Posterior cingulate gyrus (tissue), 11 donors: ENCODE measurements at regions not wholly inside any gene's neighbourhood (a gene's known extent, or its start where the extent isn't known, plus 50 kb on each side); places are given as distances from the start of the nearest gene placed in this dataset.

Experiments
- DNase-seq, 10 donors: peaks; one replicate each; pipeline versions ENCODE4 v3.0.0 to v3.0.0-alpha.2; 2020 to 2021; ENCODE audit warnings: mixed read lengths in 3 of 10
- intact Hi-C: fragments of 100-400 bp; cut with DNase I; formaldehyde crosslinking; loops from one replicate; pipeline ENCODE4 v1.15.1; 2023

DNA sequence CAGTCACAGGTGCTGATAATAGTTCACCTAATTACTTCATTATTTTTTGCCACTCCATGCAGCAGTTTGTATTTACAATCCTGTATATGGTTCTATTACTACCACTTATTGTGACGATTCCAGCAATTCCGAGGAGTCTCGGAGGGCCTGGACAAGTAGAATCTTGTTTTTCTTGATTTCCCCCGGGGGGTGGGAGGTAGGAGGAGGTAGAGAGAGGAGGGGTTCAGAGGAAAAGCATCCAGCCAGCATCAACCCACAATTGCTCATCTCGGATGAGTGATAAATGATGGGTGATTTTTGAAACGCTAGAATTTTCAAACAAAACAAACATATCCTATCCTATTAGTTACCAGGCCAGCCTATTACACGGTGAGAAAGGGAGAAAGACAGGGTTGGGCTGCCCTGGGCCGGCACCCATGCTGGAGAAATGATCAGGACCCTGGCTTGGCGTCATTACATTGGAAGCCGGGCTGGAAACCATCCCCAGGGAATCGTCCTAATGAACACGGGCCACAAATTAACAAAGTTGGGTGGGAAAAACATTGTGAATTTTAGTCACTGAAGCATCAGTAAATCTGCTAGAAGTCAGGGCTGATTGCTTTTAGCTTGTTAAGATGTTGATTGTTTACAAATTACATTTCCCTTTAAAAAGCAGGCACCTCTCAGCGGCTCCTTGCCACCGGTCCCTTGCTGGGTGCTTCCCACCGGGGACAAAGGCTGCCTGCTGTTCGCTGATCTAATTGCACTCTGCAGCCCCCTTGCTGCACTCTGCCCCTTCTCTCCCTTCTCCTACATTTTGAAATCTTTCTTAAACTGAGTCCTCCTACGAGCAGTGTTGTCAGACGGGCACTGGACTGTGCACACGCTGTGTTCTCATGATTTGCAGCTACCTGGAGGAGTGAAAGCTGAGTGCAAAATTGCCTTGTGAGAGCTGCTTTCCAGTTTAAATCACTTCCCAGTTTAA lies 95.5 kb downstream of the FAM204A start:
- intact Hi-C loops: no loop called here
- DNase-seq: no peak

DNA sequence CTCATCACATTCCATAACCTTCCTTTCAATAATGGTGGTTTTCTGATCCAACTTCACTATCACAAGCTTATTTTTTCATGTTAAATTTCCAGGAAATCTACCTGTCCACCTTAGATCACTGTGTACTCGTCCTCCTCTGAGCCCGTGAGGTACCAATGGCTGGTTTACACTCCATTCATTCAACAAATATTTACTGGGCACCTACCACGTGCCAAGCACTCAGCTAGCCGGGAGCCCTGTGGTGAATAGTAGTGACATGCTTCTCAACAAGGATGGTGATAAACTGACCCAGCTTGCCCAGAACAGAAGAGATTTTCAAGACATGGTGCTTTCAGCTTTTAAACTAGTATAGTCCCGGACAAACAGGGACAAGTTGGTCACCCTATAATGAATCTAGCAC lies 98.2 kb downstream of the FAM204A start:
- no peak for DNase-seq
- intact Hi-C loops: loop anchor here (5.0 kb wide), 1 partner anchor 802 kb away; no protein-coding TSS in a partner anchor

DNA sequence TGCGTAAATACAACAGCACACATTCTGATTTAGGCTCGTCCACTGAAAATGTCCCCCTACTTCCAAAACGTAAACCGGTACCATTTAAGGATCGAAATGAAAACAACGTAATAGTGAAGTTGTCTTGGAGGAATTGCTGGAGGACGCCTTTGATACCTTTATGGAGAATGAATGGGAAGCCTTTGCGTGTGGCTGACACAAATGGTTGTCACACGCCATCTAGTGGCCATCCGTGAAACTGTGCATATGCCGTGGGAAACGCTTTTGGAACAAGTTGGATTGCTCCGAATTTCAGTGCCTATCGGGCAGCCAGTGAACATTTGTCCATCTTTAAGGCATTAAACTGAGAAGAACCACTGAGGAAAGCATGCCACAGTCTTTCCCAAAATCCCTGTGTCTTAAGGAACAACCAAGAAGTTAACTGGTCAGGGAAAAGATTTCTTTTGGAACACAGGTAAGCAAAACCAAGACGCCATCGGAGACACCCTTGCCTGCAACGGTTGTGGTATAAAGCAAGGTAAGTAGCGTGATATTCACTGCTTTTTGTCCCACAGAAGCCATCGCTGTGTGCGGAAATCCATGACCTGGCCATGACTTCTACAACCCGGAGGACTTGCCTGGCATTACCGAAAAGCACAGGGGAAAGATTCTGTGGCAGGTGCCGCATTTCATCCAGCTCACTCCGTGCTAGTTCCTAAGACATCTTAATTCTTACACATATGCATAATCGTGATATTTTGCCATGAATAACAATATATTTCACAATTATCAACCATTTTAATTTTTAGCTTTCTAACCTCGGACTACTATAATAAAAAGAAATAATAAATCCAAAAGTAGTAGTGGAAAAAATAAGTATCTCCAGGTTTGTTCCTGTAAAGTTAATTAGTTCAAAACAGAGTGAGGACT lies 100.6 kb downstream of the FAM204A start:
- intact Hi-C loops: loop anchor here (1.0 to 5.0 kb wide), 3 partner anchors 704 to 799 kb away; no protein-coding TSS in a partner anchor

DNA sequence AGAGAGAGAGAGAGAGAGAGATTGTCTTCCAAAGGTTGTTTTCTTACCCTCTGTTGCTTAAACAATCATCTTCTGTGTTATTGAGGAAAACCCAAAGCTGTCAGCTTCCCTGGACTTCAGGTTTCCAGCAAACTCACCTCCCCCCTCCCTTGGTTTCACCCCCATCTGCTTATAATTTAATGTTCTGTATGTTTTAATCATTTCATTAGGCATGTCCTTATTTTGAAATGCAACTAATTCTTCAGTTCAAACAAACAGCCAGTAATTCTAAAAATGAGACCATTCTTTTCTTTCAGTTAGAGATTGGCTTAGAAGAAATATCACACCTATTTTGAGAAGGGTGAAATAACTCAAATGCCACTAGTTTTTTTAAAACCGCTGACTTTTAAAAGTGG lies 102.9 kb downstream of the FAM204A start:
- intact Hi-C loops: no loop called here
- DNase-seq: no peak

More for the DNA sequence above, 100.6 kb downstream of the FAM204A start:
- DNase-seq: peak; percentile 75 to 97 (median 87)

DNA sequence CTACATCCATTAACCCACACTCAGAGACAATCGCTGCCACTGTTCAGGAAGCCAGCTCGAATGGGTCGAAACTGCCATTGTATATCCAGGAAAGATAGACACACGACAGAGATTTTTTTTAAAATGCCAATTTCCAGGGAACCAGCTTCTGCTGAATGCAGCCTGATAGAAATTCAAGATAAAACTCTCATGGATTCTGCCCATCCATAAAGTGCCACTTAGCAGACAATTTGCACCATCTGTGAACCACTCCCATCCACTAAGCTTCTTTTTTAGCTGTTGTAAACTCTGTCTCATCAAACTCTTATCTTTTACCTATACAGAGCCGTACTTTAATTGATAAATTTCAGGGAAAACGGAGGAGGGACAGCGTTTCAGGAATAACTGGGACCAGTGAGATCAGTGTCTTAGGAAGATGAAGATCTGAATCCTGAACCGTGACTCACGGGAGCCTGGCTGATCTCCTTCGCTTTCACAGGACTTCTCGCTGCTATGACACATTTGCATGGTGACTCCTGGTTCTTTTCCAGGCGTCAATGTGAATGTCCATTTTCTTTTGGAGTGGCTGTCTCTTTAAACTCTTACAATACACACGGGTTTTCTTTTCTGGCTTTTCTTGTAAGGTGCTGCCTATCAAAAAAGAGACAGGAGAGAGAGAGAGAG lies 103.4 kb downstream of the FAM204A start:
- no peak for DNase-seq
- intact Hi-C loops: no loop called here

DNA sequence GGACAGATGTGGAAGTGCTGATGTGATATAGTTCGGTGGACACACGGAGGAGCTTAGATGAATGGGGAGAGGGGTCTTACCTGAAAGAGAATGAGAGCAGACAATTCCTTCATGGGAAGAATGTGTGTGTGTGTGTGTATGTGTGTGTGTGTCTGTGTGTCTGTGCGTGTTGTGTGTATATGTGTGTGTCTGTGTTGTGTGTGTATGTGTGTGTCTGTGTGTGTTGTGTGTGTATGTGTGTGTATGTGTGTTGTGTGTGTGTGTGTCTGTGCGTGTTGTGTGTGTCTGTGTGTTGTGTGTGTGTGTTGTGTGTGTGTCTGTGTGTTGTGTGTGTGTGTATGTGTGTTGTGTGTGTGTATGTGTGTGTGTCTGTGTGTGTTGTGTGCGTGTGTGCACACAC lies 104.2 kb downstream of the FAM204A start:
- intact Hi-C loops: no loop called here
- no peak for DNase-seq

DNA sequence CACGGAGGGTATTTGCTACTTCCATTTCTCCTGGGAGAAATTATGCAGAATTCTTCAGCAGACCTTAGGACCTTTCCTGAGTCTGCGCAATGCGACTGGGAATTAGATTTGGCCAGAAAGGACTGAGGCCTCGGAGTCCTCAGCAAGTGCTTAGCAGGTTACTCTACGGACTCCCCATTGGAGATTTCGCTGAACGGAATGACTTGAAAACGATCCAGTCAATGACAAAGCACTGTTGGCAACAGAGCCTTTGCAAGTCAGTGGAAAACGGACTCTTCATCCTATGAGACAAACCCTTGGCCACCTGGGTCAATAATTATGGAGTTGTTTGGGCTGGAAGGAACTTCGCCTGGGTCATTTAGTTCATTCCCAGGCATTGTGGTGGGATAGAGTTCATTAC lies 107.4 kb downstream of the FAM204A start:
- DNase-seq: no peak

DNA sequence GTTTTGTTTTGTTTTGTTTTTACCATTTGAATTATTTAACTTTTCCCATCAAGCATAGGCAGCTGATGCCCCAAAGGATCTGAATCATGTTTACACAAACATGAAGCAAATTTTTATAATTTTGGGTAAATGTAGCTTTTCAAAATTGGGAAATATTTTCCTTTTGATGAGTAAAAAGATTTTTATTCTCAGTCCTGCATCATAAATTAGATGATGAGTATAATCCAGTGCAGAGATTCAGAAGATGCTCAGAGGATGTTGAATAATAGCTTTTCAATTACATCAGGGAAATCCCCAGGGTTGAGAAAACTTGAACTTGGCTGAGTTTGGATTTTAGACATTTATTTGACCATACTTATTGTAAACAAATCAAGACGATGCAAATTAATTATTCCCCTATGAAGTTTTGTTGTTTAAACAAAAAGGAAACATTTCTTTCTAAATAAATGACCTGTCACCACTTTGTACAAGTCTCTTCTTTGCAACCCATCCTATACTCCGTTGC lies 121.7 kb downstream of the FAM204A start:
- no peak for DNase-seq
- intact Hi-C loops: no loop called here

More for the DNA sequence above, 107.4 kb downstream of the FAM204A start:
- intact Hi-C loops: no loop called here

DNA sequence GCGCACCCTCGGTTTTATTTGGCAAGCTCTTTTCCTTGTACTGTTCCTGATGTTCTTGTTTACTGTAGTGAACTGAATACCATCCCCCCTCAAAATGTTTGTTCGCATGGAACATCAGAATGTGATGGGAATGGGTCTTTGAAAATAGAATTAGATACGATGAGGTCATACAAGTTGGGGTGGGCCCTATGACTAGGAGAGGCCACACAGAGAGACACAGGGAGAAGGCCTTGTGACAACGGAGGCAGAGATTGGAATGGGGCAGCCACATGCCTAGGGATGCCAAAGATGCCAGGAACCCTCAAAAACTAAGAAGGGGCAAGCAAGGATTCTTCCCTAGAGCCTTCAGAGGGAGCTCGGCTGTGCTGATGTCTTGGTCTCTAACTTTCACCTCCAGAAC lies 123.6 kb downstream of the FAM204A start:
- no peak for DNase-seq
- intact Hi-C loops: no loop called here

DNA sequence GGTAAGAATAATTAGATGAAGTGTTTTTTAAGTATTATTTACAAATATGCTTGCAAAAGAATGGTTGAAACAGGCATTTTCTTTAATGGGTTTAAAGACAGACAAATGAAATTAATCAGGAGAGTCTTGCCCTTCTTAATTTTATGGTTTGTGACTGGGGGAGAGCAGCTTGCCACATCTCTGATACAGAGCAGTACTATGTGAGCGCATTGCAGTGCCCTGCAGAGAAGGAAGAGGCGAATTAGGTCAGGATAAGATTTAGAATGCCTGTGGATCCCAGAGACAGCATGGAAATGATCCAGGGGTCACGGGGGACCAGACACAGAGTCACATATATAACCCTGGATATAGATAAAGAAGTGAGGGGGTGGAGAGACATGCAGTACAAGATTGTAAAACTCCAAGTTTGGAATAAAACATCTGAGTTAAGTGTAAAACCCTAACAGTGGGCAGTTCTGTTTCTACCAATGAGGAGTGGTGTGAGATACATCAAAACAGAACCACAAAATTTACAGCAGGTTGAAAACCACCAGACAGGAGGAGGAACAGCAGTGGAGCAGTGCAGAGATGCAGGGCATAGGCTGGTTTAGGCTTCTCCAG lies 125.5 kb downstream of the FAM204A start:
- DNase-seq: no peak
- intact Hi-C loops: no loop called here

DNA sequence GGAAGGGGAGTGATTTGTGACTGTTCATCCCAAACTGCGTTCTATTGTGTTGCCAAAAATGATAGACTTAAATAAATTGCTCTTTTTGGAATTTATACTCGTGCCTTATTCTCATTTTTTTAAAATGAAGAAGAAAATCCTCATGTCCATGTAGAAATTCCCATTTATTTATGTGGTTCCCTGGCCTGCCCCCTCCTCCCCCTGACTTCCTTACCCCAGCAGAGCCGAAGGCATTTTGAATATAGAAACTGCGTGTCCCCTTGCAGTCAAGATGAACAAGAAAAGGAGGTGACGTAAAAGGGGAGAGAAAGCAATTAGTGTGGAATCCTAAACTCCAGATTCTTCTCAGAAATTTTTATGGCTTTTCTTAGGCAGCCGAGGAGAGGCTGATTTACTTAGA lies 126.1 kb downstream of the FAM204A start:
- DNase-seq: no peak
- intact Hi-C loops: no loop called here

DNA sequence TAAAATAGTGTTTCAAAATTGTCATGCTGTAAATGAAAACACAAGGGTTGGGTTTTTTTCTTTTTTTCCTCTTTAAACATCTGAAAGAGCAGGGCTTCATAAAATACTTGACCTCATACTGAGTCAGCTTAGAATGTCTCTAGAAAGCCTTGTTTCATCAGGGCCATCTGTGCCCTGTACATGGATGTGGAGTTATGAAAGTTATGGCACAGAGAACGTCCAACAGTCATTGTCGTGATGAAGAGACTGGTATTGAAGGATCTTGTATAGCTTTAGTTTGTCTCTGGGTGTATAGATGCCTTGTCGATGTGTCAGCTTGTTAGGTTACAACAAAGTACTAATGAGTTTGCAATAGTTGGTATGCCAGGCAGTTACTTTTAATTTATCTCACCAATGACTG lies 127.3 kb downstream of the FAM204A start:
- no peak for DNase-seq
- intact Hi-C loops: no loop called here

DNA sequence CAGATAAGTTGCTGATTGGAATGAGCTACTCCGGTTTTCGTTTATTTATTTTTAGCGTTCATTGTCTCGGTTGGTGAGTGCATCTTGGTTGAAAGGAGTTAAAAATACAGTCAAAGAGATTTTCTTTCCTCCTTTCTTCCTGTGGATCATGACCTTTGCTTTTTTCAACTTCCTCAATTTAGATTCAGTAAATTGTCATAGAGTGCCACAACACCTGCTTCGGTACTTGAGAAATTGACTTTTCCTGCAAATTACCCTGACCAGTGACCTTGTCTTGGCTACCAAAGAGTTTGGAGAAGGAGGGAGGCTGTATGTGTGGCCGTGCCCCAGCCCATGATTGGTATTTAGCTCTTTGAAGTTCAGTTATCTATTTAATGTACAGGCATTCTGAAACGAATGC lies 128.7 kb downstream of the FAM204A start:
- DNase-seq: no peak

DNA sequence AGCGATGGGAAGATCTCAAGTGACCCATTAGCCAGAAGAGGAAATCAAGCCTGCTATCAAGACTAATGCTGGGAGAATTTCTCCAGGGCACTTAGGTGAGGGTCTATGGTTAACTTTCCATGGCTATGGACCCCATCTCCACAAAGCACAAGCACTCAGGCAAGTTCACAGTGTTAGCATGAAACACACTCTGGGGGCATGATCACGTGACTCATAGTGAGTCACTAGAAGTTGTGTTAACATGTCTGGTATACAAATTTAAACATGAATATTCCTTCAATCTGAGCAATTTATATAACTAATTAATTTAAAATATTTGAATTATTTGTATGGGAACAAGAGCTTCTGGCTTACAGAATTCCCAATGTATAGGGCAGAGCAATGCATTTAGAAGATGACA lies 131.8 kb downstream of the FAM204A start:
- intact Hi-C loops: no loop called here
- DNase-seq: no peak

More for the DNA sequence above, 128.7 kb downstream of the FAM204A start:
- intact Hi-C loops: no loop called here

DNA sequence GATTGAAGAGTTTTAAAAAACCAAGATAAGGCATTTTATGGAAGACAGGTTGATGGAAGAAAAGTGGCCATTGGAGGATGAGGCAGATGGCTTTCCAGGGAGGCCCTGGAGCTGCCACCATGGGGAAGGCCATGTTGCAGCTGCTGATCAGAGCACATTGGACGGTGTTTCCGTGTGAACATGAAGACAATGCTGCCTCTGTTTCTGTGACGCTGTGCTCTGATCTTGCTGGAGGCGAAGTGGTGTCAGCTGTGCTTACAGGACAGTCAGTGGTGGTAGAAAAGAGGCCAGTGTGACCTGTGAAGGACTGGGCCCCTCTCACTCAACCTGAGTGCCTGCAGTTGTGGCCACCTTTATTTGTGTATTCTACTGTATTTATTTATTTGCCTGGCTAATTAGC lies 132.9 kb downstream of the FAM204A start:
- DNase-seq: peak in 7 of 10 donors; percentile 11 to 89 (median 52)
- intact Hi-C loops: no loop called here

DNA sequence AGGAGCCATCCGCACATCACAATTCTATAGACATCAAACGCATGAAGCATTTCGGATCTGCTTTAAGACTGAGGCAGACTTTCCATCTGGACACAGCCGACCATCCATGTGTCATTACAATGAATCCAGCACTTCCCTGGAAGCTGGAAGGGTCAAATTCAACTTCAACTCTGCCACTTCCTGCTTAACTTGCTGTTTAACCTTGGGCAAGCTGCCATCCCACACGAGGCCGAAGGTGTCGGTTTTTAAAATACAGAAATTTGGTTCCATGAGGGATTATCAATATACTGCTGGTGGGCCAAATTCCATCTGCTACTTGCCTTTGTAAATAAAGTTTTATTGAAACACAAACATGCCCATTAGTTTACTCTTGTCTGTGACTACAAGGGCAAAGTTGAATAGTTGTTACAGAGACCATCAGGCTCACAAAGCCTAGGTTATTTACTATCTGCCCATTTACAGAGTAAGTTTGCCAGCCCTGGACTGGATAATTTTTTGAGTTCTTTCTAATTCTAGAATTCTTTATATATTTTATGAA lies 134.6 kb downstream of the FAM204A start:
- no peak for DNase-seq
- intact Hi-C loops: no loop called here

DNA sequence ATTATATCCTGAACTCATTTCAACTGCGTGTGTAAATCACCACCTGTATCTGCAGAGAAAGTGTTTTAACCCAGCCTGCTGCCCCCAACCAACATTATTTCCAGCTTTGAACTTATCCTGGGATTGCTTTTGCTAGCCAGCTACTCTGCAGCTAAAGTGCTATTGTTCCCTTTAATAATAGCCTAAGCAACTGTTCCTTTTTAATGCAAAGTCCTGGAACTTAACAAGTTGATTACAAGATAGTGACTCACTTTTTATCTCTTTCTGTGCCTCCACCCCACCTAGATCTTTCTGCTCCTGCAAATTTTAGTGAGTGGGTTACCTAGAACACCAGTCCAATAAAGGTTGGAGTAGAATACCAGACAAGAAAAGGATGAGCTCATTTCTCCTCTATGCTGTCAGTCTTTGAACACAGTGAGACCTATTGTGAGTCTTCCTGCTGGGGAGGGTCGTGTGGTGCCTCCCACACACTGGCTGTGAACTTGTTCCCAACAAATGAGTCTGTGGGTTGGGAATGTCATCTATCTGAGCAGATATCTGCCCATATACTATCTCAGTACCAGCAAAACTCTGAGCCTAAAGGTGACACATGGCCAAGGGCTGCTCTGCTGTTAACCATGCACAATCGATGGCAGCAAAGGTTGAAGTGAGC lies 137.7 kb downstream of the FAM204A start:
- intact Hi-C loops: no loop called here
- DNase-seq: no peak

DNA sequence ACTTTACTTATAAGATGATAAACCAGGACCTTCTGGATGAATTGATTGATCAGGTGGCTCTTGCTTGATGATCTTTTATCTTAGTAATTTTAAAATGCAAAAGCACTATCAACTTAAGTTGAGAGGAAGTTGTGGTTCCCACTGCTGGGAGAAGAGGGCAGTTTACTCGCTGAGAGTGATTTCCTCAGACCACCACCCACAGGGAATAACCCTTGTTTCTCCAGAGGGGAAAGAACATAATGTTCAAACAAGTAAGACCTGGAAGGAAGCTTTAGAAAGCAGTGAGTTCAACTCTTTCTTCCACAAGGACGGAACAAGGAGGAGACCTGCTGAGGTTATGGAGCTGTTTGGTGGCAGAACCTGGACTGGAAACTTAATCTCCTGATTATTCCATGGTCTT lies 138.7 kb downstream of the FAM204A start:
- no peak for DNase-seq
- intact Hi-C loops: no loop called here

DNA sequence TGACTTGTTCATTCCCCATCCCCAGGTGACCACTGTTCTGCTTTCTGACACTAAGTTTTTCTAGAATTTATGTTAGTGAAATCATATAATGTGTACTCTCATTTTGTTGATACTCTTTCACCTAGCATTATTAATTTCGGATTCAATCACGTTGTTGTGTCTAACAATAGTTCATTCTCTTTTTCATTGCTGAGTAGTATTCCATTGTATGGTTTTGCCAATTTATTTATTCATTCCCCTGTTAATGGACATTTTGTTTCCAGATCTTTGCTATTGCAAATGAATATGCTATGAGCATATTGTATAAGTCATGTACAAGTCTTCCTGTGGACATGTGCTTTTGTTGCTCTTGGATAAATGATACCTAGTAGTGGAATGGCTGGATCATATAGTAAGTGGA lies 146.4 kb downstream of the FAM204A start:
- DNase-seq: no peak
- intact Hi-C loops: no loop called here
